ENCODE measurements at regions not wholly inside any gene's neighbourhood (a gene's known extent, or its start where the extent isn't known, plus 50 kb on each side); places are given as distances from the start of the nearest gene placed in this dataset.

DNA sequence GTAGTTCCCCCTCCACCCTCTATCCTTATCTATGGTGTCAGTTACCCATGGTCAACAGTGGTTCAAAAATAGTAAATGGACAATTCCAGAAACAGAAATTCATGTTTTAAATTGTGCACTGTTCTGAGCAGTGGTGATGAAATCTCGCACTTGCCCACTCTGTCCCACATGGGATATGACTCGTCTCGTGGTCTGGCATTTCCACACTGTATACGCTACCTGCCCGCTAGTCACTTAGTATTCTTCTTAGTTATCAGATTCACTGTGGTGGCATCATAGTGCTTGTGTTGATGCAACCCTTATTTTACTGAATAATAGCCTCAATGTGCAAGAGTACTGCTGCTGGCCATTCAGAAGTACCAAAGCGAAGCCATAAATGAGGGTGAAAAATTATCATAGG is 507.0 kb downstream of the SNAPC1 start:
- WGBS, 4 donors, result 78 to 90% (median 87%) methylated on average over 6 of the region's 6 CpGs
- no peak for DNase-seq
- no peak overlapping the region for H3K27ac ChIP-seq
- no peak overlapping the region for H3K4me3 ChIP-seq
- H3K4me1 ChIP-seq (replicated peaks in 1 of 2), result no peaks in the 10 kb centered on the region
- H3K9me3 ChIP-seq (replicated peaks in 1 of 3), result no peaks in the 10 kb centered on the region
- TF ChIP-seq POLR2A (IDR thresholded peaks at IDR 0.05), result no peak
- TF ChIP-seq, protein P1, sequence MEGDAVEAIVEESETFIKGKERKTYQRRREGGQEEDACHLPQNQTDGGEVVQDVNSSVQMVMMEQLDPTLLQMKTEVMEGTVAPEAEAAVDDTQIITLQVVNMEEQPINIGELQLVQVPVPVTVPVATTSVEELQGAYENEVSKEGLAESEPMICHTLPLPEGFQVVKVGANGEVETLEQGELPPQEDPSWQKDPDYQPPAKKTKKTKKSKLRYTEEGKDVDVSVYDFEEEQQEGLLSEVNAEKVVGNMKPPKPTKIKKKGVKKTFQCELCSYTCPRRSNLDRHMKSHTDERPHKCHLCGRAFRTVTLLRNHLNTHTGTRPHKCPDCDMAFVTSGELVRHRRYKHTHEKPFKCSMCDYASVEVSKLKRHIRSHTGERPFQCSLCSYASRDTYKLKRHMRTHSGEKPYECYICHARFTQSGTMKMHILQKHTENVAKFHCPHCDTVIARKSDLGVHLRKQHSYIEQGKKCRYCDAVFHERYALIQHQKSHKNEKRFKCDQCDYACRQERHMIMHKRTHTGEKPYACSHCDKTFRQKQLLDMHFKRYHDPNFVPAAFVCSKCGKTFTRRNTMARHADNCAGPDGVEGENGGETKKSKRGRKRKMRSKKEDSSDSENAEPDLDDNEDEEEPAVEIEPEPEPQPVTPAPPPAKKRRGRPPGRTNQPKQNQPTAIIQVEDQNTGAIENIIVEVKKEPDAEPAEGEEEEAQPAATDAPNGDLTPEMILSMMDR (IDR thresholded peaks at IDR 0.05), result no peak
- intact Hi-C loops (cut with DNase I), result no loop called here
- H3K27me3 ChIP-seq, result no peaks in the 10 kb centered on the region
- no peaks in the 10 kb centered on the region for H3K36me3 ChIP-seq (replicated peaks in 1 of 2)

DNA sequence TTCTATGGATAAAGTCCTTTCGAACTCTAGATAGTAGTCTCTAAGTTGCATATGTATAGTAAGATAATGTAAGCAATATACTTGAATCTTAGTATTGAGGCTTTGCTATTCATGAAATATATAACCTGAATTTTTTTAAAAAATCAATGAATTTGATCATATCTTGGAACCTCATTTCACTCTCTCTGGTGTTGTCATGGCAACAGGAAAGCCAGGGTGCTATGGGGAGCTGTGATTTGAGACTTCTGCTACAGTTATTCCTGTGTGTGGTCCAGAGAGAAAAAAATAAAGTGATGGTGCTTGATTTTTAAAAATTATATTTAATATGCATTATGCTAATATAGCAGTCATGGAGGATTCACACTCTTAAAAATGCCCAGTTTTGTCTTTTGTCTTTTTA is 508.0 kb downstream of the SNAPC1 start:
- H3K4me1 ChIP-seq (replicated peaks in 1 of 2), result no peaks in the 10 kb centered on the region
- no peak for DNase-seq
- H3K4me3 ChIP-seq, result no peak overlapping the region
- H3K36me3 ChIP-seq (replicated peaks in 1 of 2), result no peaks in the 10 kb centered on the region
- 71 to 83% (median 78%) methylated on average over 1 of the region's 1 CpG for WGBS, 4 donors
- TF ChIP-seq, protein P1 (IDR thresholded peaks at IDR 0.05), result no peak
- TF ChIP-seq POLR2A (IDR thresholded peaks at IDR 0.05), result no peak
- H3K9me3 ChIP-seq (replicated peaks in 1 of 3), result no peaks in the 10 kb centered on the region
- intact Hi-C loops (cut with DNase I), result no loop called here
- H3K27ac ChIP-seq, result no peak overlapping the region
- no peaks in the 10 kb centered on the region for H3K27me3 ChIP-seq

DNA sequence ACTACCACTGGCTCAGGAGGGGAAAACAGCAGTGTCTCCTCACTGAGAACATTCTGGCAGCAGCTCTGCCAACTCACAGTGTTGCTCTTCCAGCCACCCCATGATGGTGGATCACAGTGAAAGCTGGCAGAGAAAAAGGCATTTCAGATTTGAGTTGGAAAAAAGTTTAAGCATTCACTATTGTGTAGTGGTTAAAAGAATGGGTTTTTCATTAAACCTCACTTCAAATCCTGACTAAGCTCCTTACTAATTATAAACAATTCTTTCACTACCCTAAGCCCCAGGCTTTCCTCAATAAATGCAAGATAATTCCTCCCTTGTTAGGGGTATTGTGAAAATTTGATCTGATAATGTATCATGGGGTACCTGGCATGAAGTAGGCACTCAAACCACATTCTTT is 518.1 kb downstream of the SNAPC1 start:
- no peaks in the 10 kb centered on the region for H3K27me3 ChIP-seq
- intact Hi-C loops (cut with DNase I), result no loop called here
- no peaks in the 10 kb centered on the region for H3K4me1 ChIP-seq (replicated peaks in 1 of 2)
- H3K9me3 ChIP-seq (replicated peaks in 1 of 3), result no peaks in the 10 kb centered on the region
- H3K36me3 ChIP-seq (replicated peaks in 1 of 2), result no peaks in the 10 kb centered on the region
- no peak overlapping the region for H3K27ac ChIP-seq
- no peak overlapping the region for H3K4me3 ChIP-seq
- TF ChIP-seq, protein P1 (IDR thresholded peaks at IDR 0.05), result no peak
- TF ChIP-seq POLR2A (IDR thresholded peaks at IDR 0.05), result no peak
- no peak for DNase-seq

DNA sequence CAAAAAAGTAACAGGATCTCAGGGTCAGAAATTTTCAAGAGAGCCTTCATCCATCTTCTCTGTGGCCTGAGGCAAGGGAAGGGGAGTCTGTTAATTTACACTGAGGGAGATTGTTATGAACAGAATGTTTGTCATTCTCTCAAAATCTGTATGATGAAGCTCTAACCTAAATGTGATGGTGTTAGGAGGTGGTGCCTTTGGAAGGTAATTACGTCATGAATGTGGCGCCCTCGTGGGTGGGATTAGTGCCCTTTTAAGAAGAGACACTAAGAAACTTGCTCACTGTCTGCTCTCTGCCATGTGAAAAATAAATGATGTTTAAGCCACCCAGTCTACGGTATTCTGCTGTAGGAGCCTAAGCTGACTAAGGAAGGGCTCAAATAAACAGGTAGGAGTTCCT is 521.6 kb downstream of the SNAPC1 start:
- H3K36me3 ChIP-seq (replicated peaks in 1 of 2), result no peaks in the 10 kb centered on the region
- no peak for TF ChIP-seq POLR2A (IDR thresholded peaks at IDR 0.05)
- TF ChIP-seq, protein P1 (IDR thresholded peaks at IDR 0.05), result no peak
- intact Hi-C loops (cut with DNase I), result no loop called here
- H3K27ac ChIP-seq, result no peak overlapping the region
- H3K9me3 ChIP-seq (replicated peaks in 1 of 3), result no peaks in the 10 kb centered on the region
- H3K4me3 ChIP-seq, result no peak overlapping the region
- DNase-seq, result no peak
- WGBS, 4 donors, result 72 to 82% (median 73%) methylated on average over 4 of the region's 4 CpGs
- no peaks in the 10 kb centered on the region for H3K4me1 ChIP-seq (replicated peaks in 1 of 2)
- H3K27me3 ChIP-seq, result no peaks in the 10 kb centered on the region

Data from adrenal gland (tissue), 9 donors.